ENCODE measurements at regions not wholly inside any gene's neighbourhood (a gene's known extent, or its start where the extent isn't known, plus 50 kb on each side); places are given as distances from the start of the nearest gene placed in this dataset.

DNA sequence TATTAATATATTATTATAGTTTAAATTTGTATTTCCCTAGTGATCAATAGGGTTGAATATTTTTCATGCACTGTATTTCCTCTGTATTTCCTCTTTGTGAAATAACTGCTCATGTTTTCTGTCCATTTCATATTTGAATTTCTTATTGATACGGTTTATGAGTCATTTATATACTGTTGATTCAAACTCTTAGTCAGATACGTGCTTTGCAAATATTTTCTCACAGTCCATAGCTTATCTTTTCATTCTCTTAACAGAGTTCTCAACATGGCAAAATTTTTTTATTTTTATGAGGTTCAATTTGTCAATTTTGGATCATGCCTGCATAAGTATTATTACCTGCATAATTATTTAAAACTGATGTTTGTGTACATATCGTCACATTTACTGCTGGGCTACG, 329.6 kb downstream of the HAO1 start:
- Histone ChIP-seq H3K4me3 (replicated peaks in 1 of 3) (no peak overlapping the region), H3K27ac (no peak overlapping the region), H3K9me3 (no peaks in the 10 kb centered on the region), H3K36me3 (no peaks in the 10 kb centered on the region), H3K27me3 (no peaks in the 10 kb centered on the region), H3K4me1 (no peaks in the 10 kb centered on the region)
- TF ChIP-seq POLR2A (IDR thresholded peaks at IDR 0.05) = no peak
- TF ChIP-seq CTCF (IDR thresholded peaks at IDR 0.05) = no peak
- no peak for DNase-seq
- WGBS, 2 donors = 65 to 69% methylated on average over 4 of the region's 4 CpGs
- intact Hi-C loops (cut with DNase I) = no loop called here

DNA sequence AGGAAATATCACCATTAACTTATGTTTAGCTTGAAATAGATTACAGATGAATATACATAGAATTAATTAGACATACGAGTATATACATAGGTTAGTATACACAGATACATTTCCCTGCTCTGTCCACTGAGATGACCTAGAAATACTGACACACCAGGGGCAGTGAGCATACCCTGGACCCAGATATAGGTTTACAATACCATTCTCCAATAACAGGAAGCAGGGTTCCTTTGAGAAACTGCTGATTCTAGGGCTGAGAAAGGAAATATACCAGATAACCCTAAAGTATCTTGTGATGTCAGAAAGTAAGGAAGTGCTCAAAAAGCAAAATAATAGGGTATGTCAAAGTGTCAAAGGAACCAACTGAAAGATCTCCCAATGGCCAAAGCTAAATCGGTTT, 322.5 kb downstream of the HAO1 start:
- WGBS, 2 donors = 73 to 83% methylated on average over 2 of the region's 2 CpGs
- Histone ChIP-seq H3K4me1 (no peaks in the 10 kb centered on the region), H3K4me3 (replicated peaks in 1 of 3) (no peak overlapping the region), H3K36me3 (no peaks in the 10 kb centered on the region), H3K27me3 (no peaks in the 10 kb centered on the region), H3K9me3 (no peaks in the 10 kb centered on the region), H3K27ac (no peak overlapping the region)
- TF ChIP-seq CTCF (IDR thresholded peaks at IDR 0.05) (no peak), POLR2A (IDR thresholded peaks at IDR 0.05) (no peak)
- no peak for DNase-seq
- intact Hi-C loops (cut with DNase I) = no loop called here

- TF ChIP-seq POLR2A (IDR thresholded peaks at IDR 0.05) (no peak), CTCF (IDR thresholded peaks at IDR 0.05) (no peak)
- intact Hi-C loops (cut with DNase I) = no loop called here
- Histone ChIP-seq H3K9me3 (no peaks in the 10 kb centered on the region), H3K27ac (no peak overlapping the region), H3K27me3 (no peaks in the 10 kb centered on the region), H3K4me1 (no peaks in the 10 kb centered on the region), H3K36me3 (no peaks in the 10 kb centered on the region), H3K4me3 (replicated peaks in 1 of 3) (no peak overlapping the region)
- DNase-seq = no peak
- 89 to 93% methylated on average over 13 to 23 of the region's 28 CpGs for WGBS, 2 donors
Observed at GRCh38 chr20:7622399-7622961, 317.8 kb downstream of the HAO1 start.

DNA sequence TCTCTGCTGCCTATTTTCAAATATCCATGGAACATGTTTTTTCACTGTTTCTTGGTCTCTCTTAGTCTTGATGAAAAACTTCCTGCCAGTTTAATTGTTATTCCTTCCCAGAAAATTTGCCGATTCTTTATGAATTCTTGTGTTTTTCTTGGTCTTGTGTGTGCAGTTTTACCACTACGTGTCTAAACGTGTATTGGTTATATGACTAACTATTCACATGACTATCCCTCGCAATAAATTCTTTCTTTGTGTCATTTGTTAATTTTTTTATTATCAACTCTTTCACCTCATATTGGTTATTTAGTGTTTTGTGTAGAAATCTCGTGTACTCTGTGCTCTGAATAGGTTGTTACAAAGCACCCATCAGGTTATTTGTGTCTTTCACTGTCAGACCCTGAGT, 315.4 kb downstream of the HAO1 start:
- no peak for TF ChIP-seq POLR2A (IDR thresholded peaks at IDR 0.05)
- no peak for TF ChIP-seq CTCF (IDR thresholded peaks at IDR 0.05)

DNA sequence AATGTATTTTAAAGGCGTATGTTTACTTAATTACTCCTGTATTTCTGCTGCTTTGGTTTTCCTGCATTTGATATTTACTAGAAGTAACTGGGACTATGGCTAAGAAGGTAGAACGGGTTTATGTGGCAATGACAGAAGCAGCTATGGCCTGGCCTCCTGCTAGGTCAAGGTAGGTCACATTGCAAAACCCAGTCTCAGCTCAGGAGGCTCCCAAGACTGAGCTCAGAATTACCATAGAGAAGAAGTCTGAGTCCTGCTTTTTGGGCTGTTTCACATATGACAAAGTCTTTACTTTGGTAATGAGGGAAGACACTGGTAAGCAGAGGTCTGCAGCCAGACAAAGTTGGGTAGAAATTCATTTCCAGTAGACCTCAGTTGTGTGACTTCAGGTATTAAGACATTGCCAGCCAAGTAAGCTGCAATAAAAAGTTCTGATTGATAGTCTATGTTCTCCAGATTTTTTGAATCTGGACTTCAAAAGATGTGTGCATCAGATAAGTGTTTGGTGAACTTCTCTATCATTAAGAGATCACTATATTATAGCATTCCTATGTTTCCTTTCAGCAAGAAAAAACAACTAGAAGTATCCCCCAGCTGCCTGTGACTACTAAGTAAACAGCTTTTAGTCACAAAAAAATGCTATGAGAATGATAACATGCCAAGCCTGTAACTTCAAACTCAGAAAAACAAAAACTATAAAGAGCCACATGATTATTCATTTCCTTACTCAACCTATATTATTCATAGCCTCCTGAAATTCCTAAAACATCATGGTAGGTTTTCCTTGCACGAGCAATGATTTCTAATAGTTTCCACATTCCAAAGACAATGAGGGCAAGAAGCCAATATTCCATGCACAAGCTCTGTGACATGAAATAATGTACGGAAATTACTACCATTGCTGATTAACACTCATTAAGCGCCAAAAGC, 312.3 kb downstream of the HAO1 start:
- TF ChIP-seq CTCF (IDR thresholded peaks at IDR 0.05) = no peak
- no peak for TF ChIP-seq POLR2A (IDR thresholded peaks at IDR 0.05)
- no peaks in the 10 kb centered on the region for H3K9me3 ChIP-seq
- no peak overlapping the region for H3K27ac ChIP-seq
- H3K27me3 ChIP-seq = no peaks in the 10 kb centered on the region
- intact Hi-C loops (cut with DNase I) = no loop called here
- DNase-seq = no peak
- 70 to 71% methylated on average over 5 of the region's 5 CpGs for WGBS, 2 donors
- no peak overlapping the region for H3K4me3 ChIP-seq (replicated peaks in 1 of 3)
- no peaks in the 10 kb centered on the region for H3K36me3 ChIP-seq
- no peaks in the 10 kb centered on the region for H3K4me1 ChIP-seq

More for the DNA sequence above, 315.4 kb downstream of the HAO1 start:
- Histone ChIP-seq H3K4me1 (no peaks in the 10 kb centered on the region), H3K36me3 (no peaks in the 10 kb centered on the region), H3K27ac (no peak overlapping the region), H3K4me3 (replicated peaks in 1 of 3) (no peak overlapping the region), H3K9me3 (no peaks in the 10 kb centered on the region), H3K27me3 (no peaks in the 10 kb centered on the region)
- intact Hi-C loops (cut with DNase I) = no loop called here
- no peak for DNase-seq
- WGBS, 2 donors = 87 to 90% methylated on average over 5 of the region's 5 CpGs
